B cell (primary cell): ENCODE measurements at regions not wholly inside any gene's neighbourhood (a gene's known extent, or its start where the extent isn't known, plus 50 kb on each side); places are given as distances from the start of the nearest gene placed in this dataset.

Source experiments
- ATAC-seq: fragments of 200-7000 bp; cut with Tn5 transposase; one replicate; pipeline ENCODE4 v1.10.0; 2021; ENCODE audit warnings: low read depth, mild to moderate bottlenecking, moderate number of reproducible peaks, moderate library complexity
- CTCF ChIA-PET: fragments of 350-600 bp; sonication (Branson Sonifier 250); formaldehyde crosslinking; loops from one replicate; lab custom pipeline; 2021; ENCODE audit warnings: antibody characterized with exemption, inconsistent platforms; lab: Charles Lee
- POLR2A ChIA-PET: fragments of 350-600 bp; sonication (Branson Sonifier 250); formaldehyde crosslinking; loops from one replicate; lab custom pipeline; 2021; ENCODE audit warnings: antibody characterized with exemption; lab: Charles Lee
- DNase-seq: peaks from one replicate; pipeline ENCODE4 v3.0.0; 2013
- H2AFZ ChIP-seq: 2 replicates; pipeline ENCODE4 v1.6.1; 2012; ENCODE audit warnings: mild to moderate bottlenecking, low read depth, low read length; ENCODE audit not compliant: insufficient read depth, poor library complexity, severe bottlenecking
- H3K27ac ChIP-seq, 2 donors: 1 replicate in 1 of 2; 2 replicates in 1 of 2; pipeline ENCODE4 v1.5.1; 2012 to 2013; ENCODE audit warnings: low read length in 2 of 2, mild to moderate bottlenecking in 2 of 2, moderate library complexity in 1 of 2
- H3K27me3 ChIP-seq, 4 experiments: fragments of 200-600 bp in 1 of 4; sonication (generic) in 1 of 4; replicated peaks in 1 of 4; 1 replicate in 2 of 4; 2 replicates in 2 of 4; pipeline versions ENCODE4 v1.6.1 to v1.7.0; 2013 to 2016; ENCODE audit warnings: low read length in 3 of 4, mild to moderate bottlenecking in 2 of 4, mixed read lengths in 1 of 4, moderate library complexity in 1 of 4; ENCODE audit not compliant: insufficient read depth in 4 of 4, control insufficient read depth in 3 of 4; ENCODE audit errors: control extremely low read depth in 1 of 4
- H3K36me3 ChIP-seq, 2 experiments: replicated peaks in 1 of 2; 1 replicate in 1 of 2; 2 replicates in 1 of 2; pipeline versions ENCODE4 v1.6.1 to v1.7.1; 2013; ENCODE audit warnings: low read length in 1 of 2; ENCODE audit not compliant: insufficient read depth in 2 of 2, control insufficient read depth in 1 of 2; ENCODE audit errors: control extremely low read depth in 1 of 2, extremely low read depth in 1 of 2
- H3K4me1 ChIP-seq, 2 donors: fragments of 200-600 bp in 1 of 2; sonication (generic) in 1 of 2; 1 replicate in 1 of 2; 2 replicates in 1 of 2; pipeline versions ENCODE4 v1.5.1 to v1.6.1; 2013 to 2017; ENCODE audit warnings: low read length in 2 of 2; ENCODE audit not compliant: control insufficient read depth in 2 of 2, insufficient read depth in 2 of 2
- H3K4me2 ChIP-seq: replicated peaks from 2 replicates; pipeline ENCODE3; 2012; ENCODE audit warnings: mild to moderate bottlenecking, low read depth, low read length; ENCODE audit not compliant: poor library complexity, severe bottlenecking
- H3K4me3 ChIP-seq, 5 experiments: fragments of 200-600 bp in 1 of 5; sonication (generic) in 1 of 5; 1 replicate in 3 of 5; 2 replicates in 2 of 5; pipeline versions ENCODE4 v1.5.1 to v1.7.0; 2011 to 2016; ENCODE audit warnings: low read length in 4 of 5, mild to moderate bottlenecking in 4 of 5, low read depth in 2 of 5, control low read depth in 1 of 5, moderate library complexity in 1 of 5; ENCODE audit not compliant: insufficient read depth in 1 of 5; ENCODE audit errors: control extremely low read depth in 1 of 5, extremely low read depth in 1 of 5
- H3K79me2 ChIP-seq: fragments of 200-600 bp; sonication (generic); one replicate; pipeline ENCODE4 v1.6.0; 2016; ENCODE audit warnings: low read length; ENCODE audit not compliant: control insufficient read depth, insufficient read depth
- H3K9ac ChIP-seq: fragments of 200-600 bp; sonication (generic); 2 replicates; pipeline ENCODE4 v1.6.1; 2017; ENCODE audit warnings: mild to moderate bottlenecking, low read length, moderate library complexity
- H3K9me3 ChIP-seq, 3 donors: one replicate each; pipeline versions ENCODE4 v1.6.1 to v1.7.1; 2013; ENCODE audit warnings: low read length in 2 of 3; ENCODE audit not compliant: control insufficient read depth in 2 of 3, insufficient read depth in 1 of 3; ENCODE audit errors: control extremely low read depth in 1 of 3
- H4K20me1 ChIP-seq: 2 replicates; pipeline ENCODE4 v1.6.0; 2012; ENCODE audit warnings: mild to moderate bottlenecking, low read length; ENCODE audit not compliant: insufficient read depth, control insufficient read depth, poor library complexity, severe bottlenecking
- H3K27ac Mint-ChIP-seq: one replicate; pipeline ENCODE4 v1.8.0; 2021; ENCODE audit warnings: mixed read lengths
- H3K27me3 Mint-ChIP-seq: one replicate; pipeline ENCODE4 v1.8.0; 2021; ENCODE audit warnings: mixed read lengths
- H3K4me1 Mint-ChIP-seq: one replicate; pipeline ENCODE4 v1.8.0; 2021; ENCODE audit warnings: mixed read lengths
- H3K4me3 Mint-ChIP-seq: one replicate; pipeline ENCODE4 v1.8.0; 2021; ENCODE audit warnings: mixed read lengths
- H3K9me3 Mint-ChIP-seq: one replicate; pipeline ENCODE4 v1.8.0; 2022; ENCODE audit warnings: mixed read lengths; ENCODE audit not compliant: insufficient read depth
- CTCF ChIP-seq: fragments of 200-600 bp; IDR thresholded peaks from one replicate; pipeline ENCODE4 v1.8.0; 2022; ENCODE audit warnings: antibody characterized with exemption, mild to moderate bottlenecking
- EZH2 ChIP-seq: IDR thresholded peaks from 2 replicates; pipeline ENCODE4 v1.6.1; 2012; ENCODE audit warnings: borderline replicate concordance, low read depth, mild to moderate bottlenecking, moderate library complexity, low read length; ENCODE audit not compliant: insufficient read depth, poor library complexity, severe bottlenecking
- WGBS: methylation state at CpG from one replicate; pipeline ENCODE4 v1.1.5; 2013; ENCODE audit warnings: missing lambda C conversion rate; ENCODE audit not compliant: insufficient coverage; 5-methylcytosine and 5-hydroxymethylcytosine counted together
- intact Hi-C: fragments of 100-400 bp; cut with micrococcal nuclease; formaldehyde crosslinking; loops from one replicate; pipeline ENCODE4 v1.10.0; 2022

- 78% methylated on average over 9 of the region's 9 CpGs for whole genome bisulfite sequencing
- no peak overlapping the region for H3K4me3 Mint-ChIP-seq
- no peaks in the 10 kb centered on the region for H4K20me1 ChIP-seq
Measured at GRCh38 chr20:40331807-40332560, 357.1 kb downstream of the MAFB start.

More at GRCh38 chr20:40331807-40332560, 357.1 kb downstream of the MAFB start:
- no peak overlapping the region for H3K4me2 ChIP-seq
- ChIA-PET POLR2A (no interaction called here), CTCF (no interaction called here)
- H3K9ac ChIP-seq: no peak overlapping the region
- no peak for TF ChIP-seq CTCF
- no peak for TF ChIP-seq EZH2
- no peaks in the 10 kb centered on the region for H3K4me1 Mint-ChIP-seq
- H3K9me3 Mint-ChIP-seq: no peaks in the 10 kb centered on the region
- no peak overlapping the region for H3K27ac Mint-ChIP-seq
- no peaks in the 10 kb centered on the region for H3K4me1 ChIP-seq
- H3K27me3 ChIP-seq: peaks cover 0 to 6% (median 0%) of the 10 kb centered on the region in 4 experiments
- intact Hi-C loops: no loop called here
- no peak for DNase-seq
- ATAC-seq: no peak
- H2AFZ ChIP-seq: no peak overlapping the region
- H3K4me3 ChIP-seq: no peak overlapping the region
- peaks cover 23% of the 10 kb centered on the region for H3K27me3 Mint-ChIP-seq
- H3K36me3 ChIP-seq: no peaks in the 10 kb centered on the region
- no peaks in the 10 kb centered on the region for H3K79me2 ChIP-seq
- H3K27ac ChIP-seq: no peak overlapping the region
- H3K9me3 ChIP-seq: no peaks in the 10 kb centered on the region
